ACC112 (cell line): ENCODE measurements at regions not wholly inside any gene's neighbourhood (a gene's known extent, or its start where the extent isn't known, plus 50 kb on each side); places are given as distances from the start of the nearest gene placed in this dataset.

Experiments
- H2AFZ ChIP-seq: fragments of 200-600 bp; sonication (generic); one replicate; pipeline ENCODE4 v1.6.0; 2017; ENCODE audit warnings: antibody characterized with exemption, low read length; ENCODE audit not compliant: unreplicated experiment
- H3K27ac ChIP-seq: fragments of 200-600 bp; sonication (generic); 2 replicates; pipeline ENCODE4 v1.5.1; 2014; ENCODE audit warnings: low read depth, mild to moderate bottlenecking, antibody characterized with exemption, low read length, moderate library complexity
- H3K27me3 ChIP-seq: fragments of 200-600 bp; sonication (generic); 2 replicates; pipeline ENCODE4 v1.6.1; 2014; ENCODE audit warnings: mild to moderate bottlenecking, antibody characterized with exemption, low read length, moderate library complexity, mixed read lengths; ENCODE audit not compliant: insufficient read depth
- H3K36me3 ChIP-seq: fragments of 200-600 bp; sonication (generic); 2 replicates; pipeline ENCODE4 v1.6.1; 2016; ENCODE audit warnings: mild to moderate bottlenecking, antibody characterized with exemption, low read length, moderate library complexity, mixed read lengths; ENCODE audit not compliant: insufficient read depth
- H3K4me1 ChIP-seq: fragments of 200-600 bp; sonication (generic); one replicate; pipeline ENCODE4 v1.6.1; 2016; ENCODE audit warnings: low read length, mixed read lengths; ENCODE audit not compliant: insufficient read depth, unreplicated experiment, control insufficient read depth
- H3K4me3 ChIP-seq: fragments of 200-600 bp; sonication (generic); 2 replicates; pipeline ENCODE4 v1.5.1; 2014; ENCODE audit warnings: mild to moderate bottlenecking, low read depth, low read length
- H3K79me2 ChIP-seq: fragments of 200-600 bp; sonication (generic); one replicate; pipeline ENCODE4 v1.6.0; 2016; ENCODE audit warnings: low read length; ENCODE audit not compliant: control insufficient read depth, unreplicated experiment, insufficient read depth

GRCh38 chr9:134494273-134494815 lies 147.3 kb upstream of the COL5A1 start:
- H3K27ac ChIP-seq: no peak overlapping the region
- no peaks in the 10 kb centered on the region for H3K36me3 ChIP-seq
- no peak overlapping the region for H3K4me3 ChIP-seq
- H3K79me2 ChIP-seq: no peaks in the 10 kb centered on the region
- no peak overlapping the region for H2AFZ ChIP-seq
- H3K27me3 ChIP-seq: no peaks in the 10 kb centered on the region
- peaks cover 18% of the 10 kb centered on the region for H3K4me1 ChIP-seq

DNA sequence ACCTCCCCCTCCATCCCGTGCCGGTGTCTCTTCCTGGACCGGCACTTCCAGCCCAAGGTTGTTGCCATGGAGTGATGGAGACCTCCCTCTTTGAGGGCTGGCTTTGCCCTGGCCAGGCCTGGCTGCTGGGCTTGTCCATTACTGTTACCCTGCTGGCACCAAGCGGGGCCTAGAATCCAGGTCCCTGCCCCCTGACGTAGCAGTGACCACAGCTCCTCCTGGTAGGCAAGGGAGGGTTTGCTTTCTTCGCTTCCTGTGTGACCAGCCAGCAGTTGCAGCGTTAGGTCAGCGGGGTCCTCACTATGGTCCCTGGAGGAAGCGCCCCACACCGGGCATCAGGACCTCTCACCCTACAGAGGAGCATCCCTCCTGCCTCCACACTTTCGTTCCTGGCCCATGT lies 146.7 kb upstream of the COL5A1 start:
- Histone ChIP-seq H3K79me2 (no peaks in the 10 kb centered on the region), H3K27ac (no peak overlapping the region), H3K36me3 (no peaks in the 10 kb centered on the region), H3K4me1 (peaks cover 18% of the 10 kb centered on the region), H2AFZ (no peak overlapping the region), H3K27me3 (no peaks in the 10 kb centered on the region), H3K4me3 (no peak overlapping the region)

GRCh38 chr9:134495881-134496412 lies 145.7 kb upstream of the COL5A1 start:
- H3K79me2 ChIP-seq: no peaks in the 10 kb centered on the region
- peaks cover 18% of the 10 kb centered on the region for H3K4me1 ChIP-seq
- no peak overlapping the region for H3K27ac ChIP-seq
- H3K27me3 ChIP-seq: no peaks in the 10 kb centered on the region
- no peaks in the 10 kb centered on the region for H3K36me3 ChIP-seq
- no peak overlapping the region for H3K4me3 ChIP-seq
- no peak overlapping the region for H2AFZ ChIP-seq

- Histone ChIP-seq H3K4me3 (peak overlapping the region; percentile 39; the same call in 1 of the 2 replicates), H3K4me1 (peaks cover 18% of the 10 kb centered on the region), H3K27ac (peak overlapping the region; percentile 61), H3K79me2 (no peaks in the 10 kb centered on the region), H2AFZ (peak overlapping the region; percentile 50), H3K27me3 (no peaks in the 10 kb centered on the region), H3K36me3 (no peaks in the 10 kb centered on the region)
Measured at GRCh38 chr9:134496413-134497282, 145.0 kb upstream of the COL5A1 start.

DNA sequence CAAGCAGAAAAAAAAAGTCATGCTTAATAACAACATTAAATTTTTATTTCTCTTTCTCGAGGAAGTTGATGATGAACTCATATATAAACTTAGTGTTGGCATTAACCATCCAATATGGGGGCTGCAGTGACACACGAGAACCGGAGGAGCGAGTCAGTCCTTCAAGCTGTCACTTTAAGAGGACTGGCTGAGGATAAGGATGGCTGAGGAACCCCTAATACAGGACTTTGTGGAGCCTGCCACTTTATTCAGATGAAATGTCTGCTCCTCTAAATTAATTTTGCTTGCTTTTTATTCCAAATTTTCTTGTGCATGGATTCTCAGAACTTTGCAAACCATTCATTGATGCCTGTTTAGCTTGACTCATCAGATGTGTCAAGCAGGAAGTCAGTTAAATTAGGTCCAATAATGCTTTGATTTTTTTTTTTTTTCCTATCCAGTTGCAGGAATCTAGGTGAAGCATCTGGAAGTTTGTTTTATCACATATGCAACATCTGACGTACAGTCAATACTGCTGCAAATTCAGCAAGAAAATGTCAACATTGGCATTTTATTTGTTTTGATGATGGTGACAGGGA lies 144.2 kb upstream of the COL5A1 start:
- Histone ChIP-seq H3K27ac (peak overlapping the region; percentile 61), H3K4me1 (peaks cover 20% of the 10 kb centered on the region), H3K79me2 (no peaks in the 10 kb centered on the region), H2AFZ (no peak overlapping the region), H3K27me3 (no peaks in the 10 kb centered on the region), H3K36me3 (no peaks in the 10 kb centered on the region), H3K4me3 (peak overlapping the region; percentile 39; the same call in 1 of the 2 replicates)

DNA sequence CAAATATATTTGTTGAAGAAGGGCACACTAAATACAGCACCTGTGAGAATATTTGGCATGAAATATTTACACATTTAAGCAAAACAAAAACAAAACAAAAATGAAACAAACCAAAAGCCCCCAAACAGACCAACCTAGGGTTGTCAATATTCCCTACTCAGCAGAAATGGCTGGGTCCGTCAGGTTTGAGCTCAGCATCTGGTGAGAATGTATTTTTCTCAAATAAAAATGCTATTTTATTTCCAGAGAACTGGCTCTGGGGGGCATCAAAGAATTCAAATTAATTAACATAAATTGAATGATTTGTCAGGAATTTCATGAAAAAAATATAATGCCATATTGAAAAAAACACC lies 142.8 kb upstream of the COL5A1 start:
- no peak overlapping the region for H3K27ac ChIP-seq
- peaks cover 32% of the 10 kb centered on the region for H3K4me1 ChIP-seq
- no peaks in the 10 kb centered on the region for H3K27me3 ChIP-seq
- H3K4me3 ChIP-seq: no peak overlapping the region
- no peak overlapping the region for H2AFZ ChIP-seq
- no peaks in the 10 kb centered on the region for H3K79me2 ChIP-seq
- no peaks in the 10 kb centered on the region for H3K36me3 ChIP-seq

DNA sequence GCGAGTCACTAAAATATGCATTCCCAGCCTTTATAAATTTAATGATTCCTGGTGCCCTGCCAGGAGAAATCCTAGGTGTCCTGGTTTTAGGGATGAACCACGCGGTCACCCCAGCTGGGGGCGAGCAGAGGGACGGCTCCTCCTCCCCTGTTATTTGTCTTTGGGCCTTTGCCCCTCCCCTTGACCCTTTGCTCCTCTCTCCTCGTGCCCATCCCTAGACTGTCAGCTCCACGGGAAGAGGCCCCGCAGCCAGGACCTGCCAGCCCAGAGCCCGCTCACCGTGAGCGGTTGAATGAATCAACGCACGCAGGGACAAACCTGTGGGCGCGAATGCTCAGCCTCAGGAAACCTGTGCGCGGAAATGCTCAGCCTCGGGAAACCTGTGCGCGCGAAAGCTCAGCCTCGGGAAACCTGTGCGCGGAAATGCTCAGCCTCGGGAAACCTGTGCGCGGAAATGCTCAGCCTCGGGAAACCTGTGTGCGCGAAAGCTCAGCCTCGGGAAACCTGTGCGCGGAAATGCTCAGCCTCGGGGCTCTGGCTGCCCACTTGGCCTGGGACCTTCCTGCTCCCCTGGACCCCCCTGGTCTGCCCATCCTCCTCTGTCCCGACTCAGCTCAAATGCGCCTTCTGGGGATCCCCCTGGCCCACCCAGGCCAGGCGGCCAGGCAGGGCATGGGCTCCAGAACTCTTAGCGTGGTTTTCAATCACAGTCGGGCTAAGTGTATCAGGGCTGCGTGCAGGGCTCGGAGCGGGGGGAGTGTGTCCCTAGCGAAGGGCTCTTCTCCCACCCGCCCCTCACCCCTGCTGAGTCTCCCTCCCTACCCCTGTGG lies 140.5 kb upstream of the COL5A1 start:
- Histone ChIP-seq H3K79me2 (no peaks in the 10 kb centered on the region), H3K27me3 (no peaks in the 10 kb centered on the region), H3K4me3 (no peak overlapping the region), H2AFZ (no peak overlapping the region), H3K4me1 (peaks cover 32% of the 10 kb centered on the region), H3K36me3 (no peaks in the 10 kb centered on the region), H3K27ac (no peak overlapping the region)

- Histone ChIP-seq H2AFZ (no peak overlapping the region), H3K27me3 (no peaks in the 10 kb centered on the region), H3K79me2 (no peaks in the 10 kb centered on the region), H3K36me3 (no peaks in the 10 kb centered on the region), H3K4me3 (no peak overlapping the region), H3K27ac (no peak overlapping the region), H3K4me1 (peaks cover 26% of the 10 kb centered on the region)
Measured at GRCh38 chr9:134501761-134502265, 139.8 kb upstream of the COL5A1 start.

GRCh38 chr9:134502266-134502791 lies 139.3 kb upstream of the COL5A1 start:
- Histone ChIP-seq H3K79me2 (no peaks in the 10 kb centered on the region), H3K4me1 (peaks cover 21% of the 10 kb centered on the region), H3K36me3 (no peaks in the 10 kb centered on the region), H3K27ac (peak overlapping the region; percentile 71), H3K27me3 (no peaks in the 10 kb centered on the region), H3K4me3 (no peak overlapping the region), H2AFZ (peak overlapping the region; percentile 79)

GRCh38 chr9:134502809-134503211 lies 138.8 kb upstream of the COL5A1 start:
- Histone ChIP-seq H3K4me1 (peaks cover 16% of the 10 kb centered on the region), H3K79me2 (no peaks in the 10 kb centered on the region), H3K4me3 (no peak overlapping the region), H3K36me3 (no peaks in the 10 kb centered on the region), H3K27me3 (no peaks in the 10 kb centered on the region), H3K27ac (peak overlapping the region; percentile 71), H2AFZ (peak overlapping the region; percentile 79)
